Thyroid gland (tissue), 4 donors: ENCODE measurements at regions not wholly inside any gene's neighbourhood (a gene's known extent, or its start where the extent isn't known, plus 50 kb on each side); places are given as distances from the start of the nearest gene placed in this dataset.

Experiments
- POLR2A ChIP-seq, 2 donors: fragments of 450-650 bp; IDR thresholded peaks; one replicate each; pipeline ENCODE4 v1.6.1; 2017; ENCODE audit warnings: antibody characterized with exemption in 2 of 2, mild to moderate bottlenecking in 2 of 2, moderate library complexity in 1 of 2
- TF ChIP-seq, protein P1 (sequence below), 6 experiments: fragments of 200-600 bp in 3 of 6; fragments of 450-650 bp in 3 of 6; sonication (generic) in 3 of 6; IDR thresholded peaks; one replicate each; pipeline ENCODE4 v1.5.1; 2016 to 2019; ENCODE audit warnings: antibody characterized with exemption in 6 of 6, mild to moderate bottlenecking in 2 of 6, inconsistent platforms in 1 of 6, moderate library complexity in 1 of 6

DNA sequence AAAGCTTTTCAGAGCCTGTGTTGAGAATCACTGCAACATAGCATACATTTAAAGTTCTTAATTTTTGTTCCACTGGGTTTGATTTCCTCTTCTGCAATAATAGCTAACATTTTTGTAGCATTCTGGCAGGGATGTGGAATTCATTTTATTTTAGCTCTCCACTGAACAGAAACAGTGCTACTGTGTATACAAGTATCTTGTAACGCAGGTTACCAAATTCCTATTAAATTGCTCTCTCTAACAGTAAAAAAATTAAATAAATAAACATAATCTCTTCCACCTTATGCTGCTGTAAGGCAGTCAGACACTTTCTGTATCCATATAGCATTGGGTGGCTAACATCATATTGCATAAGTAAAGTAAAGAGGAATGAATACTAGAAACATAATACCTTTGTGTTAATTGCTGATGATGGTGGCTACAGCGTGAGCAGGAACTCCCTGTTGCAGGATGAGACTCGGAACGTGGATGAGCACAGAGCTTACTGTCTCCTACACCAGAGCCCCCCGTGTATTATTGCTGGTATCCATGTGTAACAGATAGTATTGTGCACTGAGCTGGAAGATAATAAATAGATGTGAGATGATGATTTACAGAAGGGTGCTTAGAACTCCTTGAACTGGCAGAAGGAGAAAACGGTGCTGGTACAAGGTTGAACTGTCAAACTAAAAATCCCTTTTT is 276.9 kb upstream of the SNX7 start:
- no peak for TF ChIP-seq POLR2A (IDR thresholded peaks at IDR 0.05)
- TF ChIP-seq, protein P1, sequence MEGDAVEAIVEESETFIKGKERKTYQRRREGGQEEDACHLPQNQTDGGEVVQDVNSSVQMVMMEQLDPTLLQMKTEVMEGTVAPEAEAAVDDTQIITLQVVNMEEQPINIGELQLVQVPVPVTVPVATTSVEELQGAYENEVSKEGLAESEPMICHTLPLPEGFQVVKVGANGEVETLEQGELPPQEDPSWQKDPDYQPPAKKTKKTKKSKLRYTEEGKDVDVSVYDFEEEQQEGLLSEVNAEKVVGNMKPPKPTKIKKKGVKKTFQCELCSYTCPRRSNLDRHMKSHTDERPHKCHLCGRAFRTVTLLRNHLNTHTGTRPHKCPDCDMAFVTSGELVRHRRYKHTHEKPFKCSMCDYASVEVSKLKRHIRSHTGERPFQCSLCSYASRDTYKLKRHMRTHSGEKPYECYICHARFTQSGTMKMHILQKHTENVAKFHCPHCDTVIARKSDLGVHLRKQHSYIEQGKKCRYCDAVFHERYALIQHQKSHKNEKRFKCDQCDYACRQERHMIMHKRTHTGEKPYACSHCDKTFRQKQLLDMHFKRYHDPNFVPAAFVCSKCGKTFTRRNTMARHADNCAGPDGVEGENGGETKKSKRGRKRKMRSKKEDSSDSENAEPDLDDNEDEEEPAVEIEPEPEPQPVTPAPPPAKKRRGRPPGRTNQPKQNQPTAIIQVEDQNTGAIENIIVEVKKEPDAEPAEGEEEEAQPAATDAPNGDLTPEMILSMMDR (IDR thresholded peaks at IDR 0.05): no peak
